Activated CD4-positive, alpha-beta T cell treated with anti-CD3 and anti-CD28 coated beads for 4 hours (primary cell): ENCODE measurements at regions not wholly inside any gene's neighbourhood (a gene's known extent, or its start where the extent isn't known, plus 50 kb on each side); places are given as distances from the start of the nearest gene placed in this dataset.
A peak's percentile ranks its signal among the peaks of the same experiment; 100 is the strongest.
"Not testable (repeated sequence)": the region's sequence is repeated elsewhere in the genome, so short reads cannot be mapped to it uniquely, and the experiment has no call there.

ENCODE experiments used
- DNase-seq, 2 donors: peaks; one replicate each; pipeline ENCODE4 v3.0.0-alpha.2; 2020

- DNase-seq: no peak
These were observed 50.6 kb upstream of the RNF182 start for GRCh38 chr6:13874191-13874549.

- DNase-seq: peak; percentile 74 to 75
These were observed 51.2 kb upstream of the RNF182 start for GRCh38 chr6:13873288-13874190.

GRCh38 chr6:13872681-13873080 lies 52.1 kb upstream of the RNF182 start:
- DNase-seq: no peak

GRCh38 chr6:13872006-13872405 lies 52.7 kb upstream of the RNF182 start:
- DNase-seq: not testable (repeated sequence)

- no peak for DNase-seq
These were observed 54.4 kb upstream of the RNF182 start for GRCh38 chr6:13870214-13870830.

GRCh38 chr6:13868236-13868635 lies 53.9 kb upstream of the MCUR1 start:
- no peak for DNase-seq

GRCh38 chr6:13866301-13866700 lies 51.9 kb upstream of the MCUR1 start:
- no peak for DNase-seq

- DNase-seq: no peak
These were observed 50.8 kb upstream of the MCUR1 start for GRCh38 chr6:13865141-13865540.

GRCh38 chr6:13864669-13865068 lies 50.3 kb upstream of the MCUR1 start:
- not testable (repeated sequence) for DNase-seq
